HEK293 (cell line): ENCODE measurements at regions not wholly inside any gene's neighbourhood (a gene's known extent, or its start where the extent isn't known, plus 50 kb on each side); places are given as distances from the start of the nearest gene placed in this dataset.

Experiments
- CTCF ChIA-PET: fragments of 350-600 bp; formaldehyde crosslinking; extraction: SDS; loops from one replicate; lab custom pipeline; 2021; ENCODE audit warnings: antibody characterized with exemption; lab: Yijun Ruan, JAX
- POLR2A ChIA-PET: fragments of 300-600 bp; formaldehyde crosslinking; extraction: SDS; loops from one replicate; lab custom pipeline; 2020; ENCODE audit warnings: antibody characterized with exemption, inconsistent platforms; lab: Yijun Ruan, JAX
- H3K27ac ChIP-seq: fragments of 200-500 bp; sonication (Bioruptor generic); 2 replicates; pipeline ENCODE4 v1.5.1; 2014; ENCODE audit warnings: low read depth, low read length, control low read depth, inconsistent platforms; ENCODE audit errors: extremely low read depth
- H3K36me3 ChIP-seq, 2 experiments: fragments of 200-500 bp in 1 of 2; sonication (Bioruptor generic) in 1 of 2; 1 replicate in 1 of 2; 2 replicates in 1 of 2; pipeline ENCODE4 v1.5.1; 2014 to 2017; ENCODE audit warnings: inconsistent platforms in 2 of 2, low read length in 2 of 2; ENCODE audit not compliant: control insufficient read depth in 2 of 2, insufficient read depth in 1 of 2
- H3K4me1 ChIP-seq: fragments of 200-500 bp; sonication (Bioruptor generic); 2 replicates; pipeline ENCODE4 v1.5.1; 2014; ENCODE audit warnings: mild to moderate bottlenecking, low read length, inconsistent platforms; ENCODE audit not compliant: control insufficient read depth, insufficient read depth
- H3K4me3 ChIP-seq: 2 replicates; pipeline ENCODE4 v1.5.1; 2011; ENCODE audit warnings: low read depth, mild to moderate bottlenecking, control low read depth, low read length, moderate library complexity
- H3K9me3 ChIP-seq: fragments of 200-500 bp; sonication (Bioruptor generic); 2 replicates; pipeline ENCODE4 v1.5.1; 2014; ENCODE audit warnings: low read depth, low read length, inconsistent platforms; ENCODE audit not compliant: control insufficient read depth, insufficient read depth
- GLI4 ChIP-seq: fragments of 450-650 bp; formaldehyde crosslinking; IDR thresholded peaks from 2 replicates; pipeline ENCODE4 v1.5.1; 2016; ENCODE audit warnings: missing biosample characterization, missing genetic modification characterization
- HOXC10 ChIP-seq: sonication (generic); formaldehyde crosslinking; IDR thresholded peaks from 2 replicates; pipeline ENCODE4 v1.8.1; 2023; ENCODE audit warnings: mild to moderate bottlenecking, missing genetic modification reagents
- SCRT1 ChIP-seq: fragments of 450-650 bp; formaldehyde crosslinking; IDR thresholded peaks from 2 replicates; pipeline ENCODE4 v1.5.1; 2016; ENCODE audit warnings: missing biosample characterization, missing genetic modification characterization, borderline replicate concordance
- ZFP41 ChIP-seq: fragments of 450-650 bp; formaldehyde crosslinking; IDR thresholded peaks from 2 replicates; pipeline ENCODE4 v1.5.1; 2016; ENCODE audit warnings: missing biosample characterization, missing genetic modification characterization, borderline replicate concordance
- ZNF16 ChIP-seq: fragments of 450-650 bp; formaldehyde crosslinking; IDR thresholded peaks from 2 replicates; pipeline ENCODE4 v1.5.1; 2016; ENCODE audit warnings: low read depth, missing biosample characterization, missing genetic modification characterization
- ZNF391 ChIP-seq: fragments of 450-650 bp; formaldehyde crosslinking; IDR thresholded peaks from 2 replicates; pipeline ENCODE4 v1.5.1; 2016; ENCODE audit warnings: low read depth, missing biosample characterization, missing genetic modification characterization, borderline replicate concordance
- ZNF555 ChIP-seq: fragments of 450-650 bp; formaldehyde crosslinking; conservative IDR thresholded peaks from 2 replicates; pipeline ENCODE4 v1.5.1; 2017; ENCODE audit warnings: missing biosample characterization, mild to moderate bottlenecking, missing genetic modification characterization, inconsistent platforms
- ZNF560 ChIP-seq: fragments of 450-650 bp; formaldehyde crosslinking; IDR thresholded peaks from 2 replicates; pipeline ENCODE4 v1.5.1; 2017; ENCODE audit warnings: missing biosample characterization, missing genetic modification characterization, borderline replicate concordance
- ZNF621 ChIP-seq: fragments of 450-650 bp; formaldehyde crosslinking; IDR thresholded peaks from 2 replicates; pipeline ENCODE4 v1.5.1; 2017; ENCODE audit warnings: missing biosample characterization, missing genetic modification characterization
- ZNF677 ChIP-seq: fragments of 450-650 bp; IDR thresholded peaks from 2 replicates; pipeline ENCODE4 v1.5.0; 2018; ENCODE audit warnings: missing biosample characterization, mild to moderate bottlenecking, missing genetic modification characterization, moderate library complexity
- ZNF777 ChIP-seq: fragments of 450-650 bp; formaldehyde crosslinking; IDR thresholded peaks from 2 replicates; pipeline ENCODE4 v1.5.1; 2017; ENCODE audit warnings: missing biosample characterization, missing genetic modification characterization, borderline replicate concordance
- ZNF792 ChIP-seq: fragments of 450-650 bp; formaldehyde crosslinking; IDR thresholded peaks from 2 replicates; pipeline ENCODE4 v1.5.1; 2016; ENCODE audit warnings: missing biosample characterization, missing genetic modification characterization
- TF ChIP-seq, protein P1 (sequence below): fragments of 450-650 bp; formaldehyde crosslinking; IDR thresholded peaks from 2 replicates; pipeline ENCODE4 v1.5.1; 2016; ENCODE audit warnings: missing biosample characterization, missing genetic modification characterization
- TF ChIP-seq, protein P2 (sequence below): fragments of 450-650 bp; IDR thresholded peaks from 2 replicates; pipeline ENCODE4 v1.5.1; 2018; ENCODE audit warnings: missing biosample characterization, missing genetic modification characterization
- TF ChIP-seq, protein P3 (sequence below): fragments of 450-650 bp; formaldehyde crosslinking; IDR thresholded peaks from 2 replicates; pipeline ENCODE4 v1.5.1; 2017; ENCODE audit warnings: missing biosample characterization, missing genetic modification characterization
- TF ChIP-seq, protein P4 (sequence below): fragments of 450-650 bp; formaldehyde crosslinking; IDR thresholded peaks from 2 replicates; pipeline ENCODE4 v1.5.1; 2016; ENCODE audit warnings: missing biosample characterization, missing genetic modification characterization
- TF ChIP-seq, protein P5 (sequence below): fragments of 450-650 bp; formaldehyde crosslinking; IDR thresholded peaks from 2 replicates; pipeline ENCODE4 v1.5.1; 2016; ENCODE audit warnings: missing biosample characterization, missing genetic modification characterization

DNA sequence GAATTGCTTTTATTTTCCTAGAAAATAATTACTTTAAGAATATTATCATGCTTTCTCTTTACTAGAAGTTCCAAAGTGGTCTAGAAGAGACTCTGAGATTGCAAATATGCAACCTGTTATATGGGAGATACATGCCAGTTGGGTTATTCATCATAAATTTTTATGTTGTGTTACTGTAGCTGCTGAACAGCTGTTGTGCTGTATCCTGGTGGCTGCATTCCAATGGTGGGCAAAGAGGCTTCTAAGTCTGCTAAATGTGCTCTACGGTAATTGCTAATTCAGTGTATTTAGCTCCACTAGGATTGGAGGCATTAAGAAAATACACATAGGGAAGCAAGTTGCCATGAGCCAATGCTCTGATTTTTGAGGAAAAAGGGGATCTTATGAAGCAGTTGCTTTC lies 409.0 kb downstream of the TUSC7 start (continued):
- TF ChIP-seq ZNF677 (tag by site-specific recombination) = no peak

DNA sequence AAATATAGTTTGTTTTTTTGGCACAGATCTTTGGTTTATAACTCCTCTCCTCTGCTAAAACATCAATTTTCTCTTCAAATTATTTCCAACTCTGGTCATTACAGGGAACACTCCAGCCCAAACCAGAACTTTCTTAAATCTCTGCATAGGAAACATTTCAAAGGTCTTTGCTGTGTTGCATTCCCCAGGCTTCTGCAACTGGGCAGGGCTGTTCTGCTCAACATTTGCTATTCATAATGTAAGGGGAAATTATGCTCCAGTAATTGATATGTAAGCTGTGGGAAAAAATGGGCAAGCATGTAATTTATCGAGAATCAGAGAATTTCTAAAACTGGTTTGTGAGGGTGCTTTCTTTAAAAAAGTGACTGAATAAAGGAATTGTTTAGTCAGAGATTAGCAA lies 410.4 kb downstream of the TUSC7 start:
- Histone ChIP-seq H3K4me3 (no peak overlapping the region), H3K36me3 (no peaks in the 10 kb centered on the region), H3K9me3 (no peaks in the 10 kb centered on the region), H3K4me1 (no peaks in the 10 kb centered on the region), H3K27ac (no peak overlapping the region)
- ChIA-PET POLR2A (no interaction called here), CTCF (interaction anchor here (0.7 kb wide), 1 partner anchor 349 kb away, joined by 3 read pairs; no protein-coding TSS in a partner anchor)
- TF ChIP-seq, protein P1, sequence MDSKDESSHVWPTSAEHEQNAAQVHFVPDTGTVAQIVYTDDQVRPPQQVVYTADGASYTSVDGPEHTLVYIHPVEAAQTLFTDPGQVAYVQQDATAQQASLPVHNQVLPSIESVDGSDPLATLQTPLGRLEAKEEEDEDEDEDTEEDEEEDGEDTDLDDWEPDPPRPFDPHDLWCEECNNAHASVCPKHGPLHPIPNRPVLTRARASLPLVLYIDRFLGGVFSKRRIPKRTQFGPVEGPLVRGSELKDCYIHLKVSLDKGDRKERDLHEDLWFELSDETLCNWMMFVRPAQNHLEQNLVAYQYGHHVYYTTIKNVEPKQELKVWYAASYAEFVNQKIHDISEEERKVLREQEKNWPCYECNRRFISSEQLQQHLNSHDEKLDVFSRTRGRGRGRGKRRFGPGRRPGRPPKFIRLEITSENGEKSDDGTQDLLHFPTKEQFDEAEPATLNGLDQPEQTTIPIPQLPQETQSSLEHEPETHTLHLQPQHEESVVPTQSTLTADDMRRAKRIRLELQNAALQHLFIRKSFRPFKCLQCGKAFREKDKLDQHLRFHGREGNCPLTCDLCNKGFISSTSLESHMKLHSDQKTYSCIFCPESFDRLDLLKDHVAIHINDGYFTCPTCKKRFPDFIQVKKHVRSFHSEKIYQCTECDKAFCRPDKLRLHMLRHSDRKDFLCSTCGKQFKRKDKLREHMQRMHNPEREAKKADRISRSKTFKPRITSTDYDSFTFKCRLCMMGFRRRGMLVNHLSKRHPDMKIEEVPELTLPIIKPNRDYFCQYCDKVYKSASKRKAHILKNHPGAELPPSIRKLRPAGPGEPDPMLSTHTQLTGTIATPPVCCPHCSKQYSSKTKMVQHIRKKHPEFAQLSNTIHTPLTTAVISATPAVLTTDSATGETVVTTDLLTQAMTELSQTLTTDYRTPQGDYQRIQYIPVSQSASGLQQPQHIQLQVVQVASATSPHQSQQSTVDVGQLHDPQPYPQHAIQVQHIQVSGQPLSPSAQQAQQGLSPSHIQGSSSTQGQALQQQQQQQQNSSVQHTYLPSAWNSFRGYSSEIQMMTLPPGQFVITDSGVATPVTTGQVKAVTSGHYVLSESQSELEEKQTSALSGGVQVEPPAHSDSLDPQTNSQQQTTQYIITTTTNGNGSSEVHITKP (tag by site-specific recombination) = no peak
- TF ChIP-seq ZNF777 (tag by site-specific recombination) (no peak), ZNF555 (no peak), ZNF16 (tag by site-specific recombination) (no peak), ZNF391 (tag by site-specific recombination) (no peak), SCRT1 (tag by site-specific recombination) (no peak), ZNF792 (no peak), GLI4 (tag by site-specific recombination) (no peak), HOXC10 (CRISPR knock-in tag) (no peak), ZNF621 (tag by site-specific recombination) (no peak)
- TF ChIP-seq, protein P2, sequence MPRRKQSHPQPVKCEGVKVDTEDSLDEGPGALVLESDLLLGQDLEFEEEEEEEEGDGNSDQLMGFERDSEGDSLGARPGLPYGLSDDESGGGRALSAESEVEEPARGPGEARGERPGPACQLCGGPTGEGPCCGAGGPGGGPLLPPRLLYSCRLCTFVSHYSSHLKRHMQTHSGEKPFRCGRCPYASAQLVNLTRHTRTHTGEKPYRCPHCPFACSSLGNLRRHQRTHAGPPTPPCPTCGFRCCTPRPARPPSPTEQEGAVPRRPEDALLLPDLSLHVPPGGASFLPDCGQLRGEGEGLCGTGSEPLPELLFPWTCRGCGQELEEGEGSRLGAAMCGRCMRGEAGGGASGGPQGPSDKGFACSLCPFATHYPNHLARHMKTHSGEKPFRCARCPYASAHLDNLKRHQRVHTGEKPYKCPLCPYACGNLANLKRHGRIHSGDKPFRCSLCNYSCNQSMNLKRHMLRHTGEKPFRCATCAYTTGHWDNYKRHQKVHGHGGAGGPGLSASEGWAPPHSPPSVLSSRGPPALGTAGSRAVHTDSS (tag by site-specific recombination) = no peak
- TF ChIP-seq, protein P3, sequence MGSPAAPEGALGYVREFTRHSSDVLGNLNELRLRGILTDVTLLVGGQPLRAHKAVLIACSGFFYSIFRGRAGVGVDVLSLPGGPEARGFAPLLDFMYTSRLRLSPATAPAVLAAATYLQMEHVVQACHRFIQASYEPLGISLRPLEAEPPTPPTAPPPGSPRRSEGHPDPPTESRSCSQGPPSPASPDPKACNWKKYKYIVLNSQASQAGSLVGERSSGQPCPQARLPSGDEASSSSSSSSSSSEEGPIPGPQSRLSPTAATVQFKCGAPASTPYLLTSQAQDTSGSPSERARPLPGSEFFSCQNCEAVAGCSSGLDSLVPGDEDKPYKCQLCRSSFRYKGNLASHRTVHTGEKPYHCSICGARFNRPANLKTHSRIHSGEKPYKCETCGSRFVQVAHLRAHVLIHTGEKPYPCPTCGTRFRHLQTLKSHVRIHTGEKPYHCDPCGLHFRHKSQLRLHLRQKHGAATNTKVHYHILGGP = no peak

DNA sequence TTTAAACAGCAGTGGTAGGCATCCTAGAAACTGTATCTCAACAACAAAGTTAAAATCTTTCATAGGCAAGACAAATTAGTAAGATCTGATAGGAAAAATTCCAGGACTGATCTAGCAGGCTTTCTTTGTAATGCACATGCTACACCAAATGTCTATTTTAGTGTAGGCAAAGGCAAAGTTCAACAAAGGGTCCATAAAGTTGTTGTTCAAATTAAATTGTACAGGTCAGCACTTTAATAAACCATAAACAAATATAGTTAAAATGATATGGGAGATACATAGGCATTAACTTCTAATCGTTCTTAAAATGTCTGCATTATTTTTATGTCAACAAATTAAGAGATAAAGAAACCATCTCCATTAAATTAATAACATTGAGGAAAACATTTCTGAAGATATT lies 413.0 kb downstream of the TUSC7 start:
- Histone ChIP-seq H3K4me1 (no peaks in the 10 kb centered on the region), H3K9me3 (no peaks in the 10 kb centered on the region), H3K4me3 (no peak overlapping the region), H3K27ac (no peak overlapping the region), H3K36me3 (no peaks in the 10 kb centered on the region)
- CTCF ChIA-PET = no interaction called here
- no peak for TF ChIP-seq ZFP41
- TF ChIP-seq, protein P4, sequence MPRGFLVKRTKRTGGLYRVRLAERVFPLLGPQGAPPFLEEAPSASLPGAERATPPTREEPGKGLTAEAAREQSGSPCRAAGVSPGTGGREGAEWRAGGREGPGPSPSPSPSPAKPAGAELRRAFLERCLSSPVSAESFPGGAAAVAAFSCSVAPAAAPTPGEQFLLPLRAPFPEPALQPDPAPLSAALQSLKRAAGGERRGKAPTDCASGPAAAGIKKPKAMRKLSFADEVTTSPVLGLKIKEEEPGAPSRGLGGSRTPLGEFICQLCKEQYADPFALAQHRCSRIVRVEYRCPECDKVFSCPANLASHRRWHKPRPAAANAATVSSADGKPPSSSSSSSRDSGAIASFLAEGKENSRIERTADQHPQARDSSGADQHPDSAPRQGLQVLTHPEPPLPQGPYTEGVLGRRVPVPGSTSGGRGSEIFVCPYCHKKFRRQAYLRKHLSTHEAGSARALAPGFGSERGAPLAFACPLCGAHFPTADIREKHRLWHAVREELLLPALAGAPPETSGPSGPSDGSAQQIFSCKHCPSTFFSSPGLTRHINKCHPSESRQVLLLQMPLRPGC (tag by site-specific recombination) = no peak
- TF ChIP-seq, protein P5, sequence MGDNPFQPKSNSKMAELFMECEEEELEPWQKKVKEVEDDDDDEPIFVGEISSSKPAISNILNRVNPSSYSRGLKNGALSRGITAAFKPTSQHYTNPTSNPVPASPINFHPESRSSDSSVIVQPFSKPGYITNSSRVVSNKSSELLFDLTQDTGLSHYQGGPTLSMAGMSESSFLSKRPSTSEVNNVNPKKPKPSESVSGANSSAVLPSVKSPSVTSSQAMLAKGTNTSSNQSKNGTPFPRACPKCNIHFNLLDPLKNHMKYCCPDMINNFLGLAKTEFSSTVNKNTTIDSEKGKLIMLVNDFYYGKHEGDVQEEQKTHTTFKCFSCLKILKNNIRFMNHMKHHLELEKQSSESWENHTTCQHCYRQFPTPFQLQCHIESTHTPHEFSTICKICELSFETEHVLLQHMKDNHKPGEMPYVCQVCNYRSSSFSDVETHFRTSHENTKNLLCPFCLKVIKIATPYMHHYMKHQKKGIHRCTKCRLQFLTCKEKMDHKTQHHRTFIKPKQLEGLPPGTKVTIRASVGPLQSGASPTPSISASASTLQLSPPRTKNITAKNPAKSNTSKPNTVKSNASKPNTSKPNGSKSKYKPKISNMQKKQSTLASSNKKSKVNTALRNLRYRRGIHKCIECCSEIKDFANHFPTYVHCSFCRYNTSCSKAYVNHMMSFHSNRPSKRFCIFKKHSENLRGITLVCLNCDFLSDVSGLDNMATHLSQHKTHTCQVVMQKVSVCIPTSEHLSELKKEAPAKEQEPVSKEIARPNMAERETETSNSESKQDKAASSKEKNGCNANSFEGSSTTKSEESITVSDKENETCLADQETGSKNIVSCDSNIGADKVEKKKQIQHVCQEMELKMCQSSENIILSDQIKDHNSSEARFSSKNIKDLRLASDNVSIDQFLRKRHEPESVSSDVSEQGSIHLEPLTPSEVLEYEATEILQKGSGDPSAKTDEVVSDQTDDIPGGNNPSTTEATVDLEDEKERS = no peak
- no peak for TF ChIP-seq ZNF560 (tag by site-specific recombination)
- TF ChIP-seq ZNF792 = no peak
- POLR2A ChIA-PET = no interaction called here
